Epithelial cell of esophagus (primary cell): ENCODE measurements at regions not wholly inside any gene's neighbourhood (a gene's known extent, or its start where the extent isn't known, plus 50 kb on each side); places are given as distances from the start of the nearest gene placed in this dataset.
A peak's percentile ranks its signal among the peaks of the same experiment; 100 is the strongest.
"Not testable (repeated sequence)": the region's sequence is repeated elsewhere in the genome, so short reads cannot be mapped to it uniquely, and the experiment has no call there.

Experiments
- DNase-seq: peaks from one replicate; pipeline ENCODE4 v3.0.0; 2010; ENCODE audit warnings: low read depth
- H3K4me3 ChIP-seq: 2 replicates; pipeline ENCODE4 v1.5.1; 2011; ENCODE audit warnings: mild to moderate bottlenecking, low read length, control low read depth
- CTCF ChIP-seq: IDR thresholded peaks from 2 replicates; pipeline ENCODE4 v1.5.1; 2011; ENCODE audit warnings: low read depth, mild to moderate bottlenecking, low read length, control low read depth, inconsistent platforms; ENCODE audit not compliant: insufficient read depth; ENCODE audit errors: missing control alignments

- DNase-seq, result no peak
- TF ChIP-seq CTCF, result no peak
- no peak overlapping the region for H3K4me3 ChIP-seq
Observed at GRCh38 chr2:122329278-122329677, 573.8 kb downstream of the TSN start.

- no peak for DNase-seq
- no peak for TF ChIP-seq CTCF
- H3K4me3 ChIP-seq, result no peak overlapping the region
Observed at GRCh38 chr2:122333932-122334331, 578.5 kb downstream of the TSN start.

GRCh38 chr2:122338000-122338399 lies 582.5 kb downstream of the TSN start:
- no peak overlapping the region for H3K4me3 ChIP-seq
- DNase-seq, result no peak
- TF ChIP-seq CTCF, result no peak

- H3K4me3 ChIP-seq, result no peak overlapping the region
- DNase-seq, result peak; percentile 27
- no peak for TF ChIP-seq CTCF
Observed at GRCh38 chr2:122340246-122340645, 584.8 kb downstream of the TSN start.

- TF ChIP-seq CTCF, result no peak
- peak; percentile 29 for DNase-seq
- H3K4me3 ChIP-seq, result no peak overlapping the region
Observed at GRCh38 chr2:122341007-122341406, 585.6 kb downstream of the TSN start.

- peak; percentile 42 for DNase-seq
- H3K4me3 ChIP-seq, result not testable (repeated sequence)
Observed at GRCh38 chr2:122352151-122352550, 596.7 kb downstream of the TSN start.

GRCh38 chr2:122357998-122358397 lies 602.5 kb downstream of the TSN start:
- no peak for TF ChIP-seq CTCF
- no peak for DNase-seq
- no peak overlapping the region for H3K4me3 ChIP-seq

- no peak for DNase-seq
- TF ChIP-seq CTCF, result no peak
- no peak overlapping the region for H3K4me3 ChIP-seq
Observed at GRCh38 chr2:122358729-122359128, 603.3 kb downstream of the TSN start.
